HepG2 (cell line): ENCODE measurements at regions not wholly inside any gene's neighbourhood (a gene's known extent, or its start where the extent isn't known, plus 50 kb on each side); places are given as distances from the start of the nearest gene placed in this dataset.

Experiments used
- FOXA3 ChIP-seq: IDR thresholded peaks from 2 replicates; pipeline ENCODE4 v1.6.1; 2016; ENCODE audit warnings: missing genetic modification reagents, missing compliant biosample characterization
- GRHL1 ChIP-seq: sonication (generic); formaldehyde crosslinking; conservative IDR thresholded peaks from 2 replicates; pipeline ENCODE4 v1.8.0; 2022; ENCODE audit warnings: missing genetic modification reagents
- KDM5A ChIP-seq: fragments of 200-600 bp; sonication (generic); IDR thresholded peaks from 2 replicates; pipeline ENCODE4 v1.7.0; 2018; ENCODE audit warnings: antibody characterized with exemption, mild to moderate bottlenecking, low read length, borderline replicate concordance
- MAZ ChIP-seq, 2 experiments: sonication (generic) in 1 of 2; formaldehyde crosslinking in 1 of 2; IDR thresholded peaks; 2 replicates each; pipeline versions ENCODE4 v1.5.0 to v1.6.1; 2012 to 2020; ENCODE audit warnings: low read depth in 2 of 2, mild to moderate bottlenecking in 2 of 2, borderline replicate concordance in 1 of 2, improper control_type of control experiment in 1 of 2, low read length in 1 of 2, missing genetic modification reagents in 1 of 2, moderate library complexity in 1 of 2
- MBD4 ChIP-seq: IDR thresholded peaks from 2 replicates; pipeline ENCODE4 v1.6.1; 2012; ENCODE audit warnings: low read length, inconsistent platforms, borderline replicate concordance
- NFRKB ChIP-seq: fragments of 450-650 bp; IDR thresholded peaks from 2 replicates; pipeline ENCODE4 v1.6.1; 2017
- SP4 ChIP-seq: sonication (generic); formaldehyde crosslinking; IDR thresholded peaks from 2 replicates; pipeline ENCODE4 v1.8.1; 2023; ENCODE audit warnings: mild to moderate bottlenecking, missing genetic modification reagents
- TEAD2 ChIP-seq: sonication (generic); formaldehyde crosslinking; IDR thresholded peaks from 2 replicates; pipeline ENCODE4 v1.9.0; 2021; ENCODE audit warnings: missing genetic modification reagents
- ZNF280D ChIP-seq: sonication (generic); formaldehyde crosslinking; IDR thresholded peaks from 2 replicates; pipeline ENCODE4 v1.5.1; 2020; ENCODE audit warnings: mild to moderate bottlenecking, missing genetic modification reagents
- ZNF512B ChIP-seq: sonication (generic); formaldehyde crosslinking; IDR thresholded peaks from 2 replicates; pipeline ENCODE4 v1.5.1; 2020; ENCODE audit warnings: missing genetic modification reagents, mild to moderate bottlenecking, borderline replicate concordance
- ZNF770 ChIP-seq: sonication (generic); formaldehyde crosslinking; IDR thresholded peaks from 2 replicates; pipeline ENCODE4 v1.5.0; 2020; ENCODE audit warnings: mild to moderate bottlenecking, missing genetic modification reagents
- ZNF775 ChIP-seq: sonication (generic); formaldehyde crosslinking; IDR thresholded peaks from 2 replicates; pipeline ENCODE4 v1.4.0; 2020; ENCODE audit warnings: missing genetic modification reagents, mild to moderate bottlenecking, moderate library complexity, borderline replicate concordance

- TF ChIP-seq ZNF770 (CRISPR knock-in tag) = no peak
- TF ChIP-seq MAZ (IDR thresholded peaks at IDR 0.05; ENCODE audit: borderline replicate concordance, low read depth, low read length) = no peak
- no peak for TF ChIP-seq MAZ (CRISPR knock-in tag; IDR thresholded peaks at IDR 0.05; ENCODE audit: low read depth)
- no peak for TF ChIP-seq FOXA3 (CRISPR knock-in tag)
- TF ChIP-seq SP4 (CRISPR knock-in tag) = no peak
- TF ChIP-seq ZNF775 = no peak
- TF ChIP-seq MBD4 = no peak
- no peak for TF ChIP-seq ZNF280D (CRISPR knock-in tag)
- TF ChIP-seq GRHL1 (CRISPR knock-in tag) = no peak
- TF ChIP-seq TEAD2 (CRISPR knock-in tag) = no peak
- TF ChIP-seq NFRKB = no peak
- TF ChIP-seq KDM5A = no peak
- TF ChIP-seq ZNF512B (CRISPR knock-in tag) = no peak
- TF ChIP-seq, all 625 proteins: peak for 0
Measured at GRCh38 chr7:131953184-131953583, 396.8 kb upstream of the PODXL start (continued).
